Keratinocyte (primary cell): ENCODE measurements at regions not wholly inside any gene's neighbourhood (a gene's known extent, or its start where the extent isn't known, plus 50 kb on each side); places are given as distances from the start of the nearest gene placed in this dataset.

Experiments used
- CTCF ChIP-seq, 3 experiments: IDR thresholded peaks in 1 of 3; conservative IDR thresholded peaks in 1 of 3; optimal IDR thresholded peaks in 1 of 3; 2 replicates in 2 of 3; 3 replicates in 1 of 3; pipeline versions ENCODE3 to v1.5.1; 2011; ENCODE audit warnings: low read length in 3 of 3, mild to moderate bottlenecking in 3 of 3, moderate library complexity in 2 of 3, control low read depth in 1 of 3, inconsistent platforms in 1 of 3; ENCODE audit not compliant: insufficient read depth in 2 of 3; ENCODE audit errors: extremely low read depth in 1 of 3
- EZH2 ChIP-seq: IDR thresholded peaks from one replicate; pipeline ENCODE4 v1.6.1; 2012; ENCODE audit warnings: inconsistent platforms, mild to moderate bottlenecking, low read length, moderate library complexity

DNA sequence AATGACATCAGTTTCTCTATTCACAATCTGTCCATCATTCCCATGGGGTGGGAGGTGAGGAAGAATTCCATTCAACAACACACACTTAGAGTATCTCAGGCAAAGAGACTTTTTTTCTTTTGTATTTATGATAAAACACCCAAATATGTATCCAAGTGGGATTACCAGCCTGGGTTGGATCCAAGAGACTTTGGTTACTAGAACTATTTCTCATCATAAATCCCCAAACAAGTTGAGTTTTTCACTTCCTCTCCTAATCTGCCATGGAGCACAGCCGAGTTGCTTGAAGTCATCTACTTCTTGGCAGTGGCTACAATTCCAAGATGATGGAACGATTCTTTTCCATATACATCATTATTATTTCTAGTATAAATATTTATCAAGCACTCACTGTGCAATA lies 209.2 kb upstream of the HMGA2 start:
- TF ChIP-seq CTCF (optimal IDR thresholded peaks at IDR 0.05 in 1 of 3, IDR thresholded peaks at IDR 0.05 in 1 of 3, conservative IDR thresholded peaks at IDR 0.05 in 1 of 3; ENCODE audit: extremely low read depth in 1 of 3, insufficient read depth in 2 of 3, low read length in 3 of 3): no peak
- no peak for TF ChIP-seq EZH2
